GM18519 (cell line): ENCODE measurements at regions not wholly inside any gene's neighbourhood (a gene's known extent, or its start where the extent isn't known, plus 50 kb on each side); places are given as distances from the start of the nearest gene placed in this dataset.
"Not testable (repeated sequence)": the region's sequence is repeated elsewhere in the genome, so short reads cannot be mapped to it uniquely, and the experiment has no call there.

Source experiments
- ATAC-seq: cut with Tn5 transposase; IDR thresholded peaks from one replicate; pipeline ENCODE4 v1.9.1; 2021; ENCODE audit warnings: mild to moderate bottlenecking, moderate library complexity; ENCODE audit not compliant: unreplicated experiment, low FRiP score

- no peak for ATAC-seq
Observed at GRCh38 chr2:146429366-146429765, 1415.5 kb upstream of the ACVR2A start.

GRCh38 chr2:146417942-146418341 is 1426.9 kb upstream of the ACVR2A start:
- no peak for ATAC-seq

- no peak for ATAC-seq
Observed at GRCh38 chr2:146415291-146415690, 1429.5 kb upstream of the ACVR2A start.

- no peak for ATAC-seq
Observed at GRCh38 chr2:146414456-146414855, 1430.4 kb upstream of the ACVR2A start.

GRCh38 chr2:146413086-146413610 is 1431.7 kb upstream of the ACVR2A start:
- no peak for ATAC-seq

- ATAC-seq = no peak
Observed at GRCh38 chr2:146412625-146413024, 1432.2 kb upstream of the ACVR2A start.

- ATAC-seq = not testable (repeated sequence)
Observed at GRCh38 chr2:146405402-146406309, 1439.2 kb upstream of the ACVR2A start.

GRCh38 chr2:146403546-146404160 is 1441.2 kb upstream of the ACVR2A start:
- ATAC-seq = not testable (repeated sequence)

- no peak for ATAC-seq
Observed at GRCh38 chr2:146392631-146393030, 1452.2 kb upstream of the ACVR2A start.

GRCh38 chr2:146392186-146392585 is 1452.6 kb upstream of the ACVR2A start:
- ATAC-seq = no peak

- no peak for ATAC-seq
Observed at GRCh38 chr2:146388757-146389156, 1456.1 kb upstream of the ACVR2A start.

GRCh38 chr2:146386096-146386495 is 1458.7 kb upstream of the ACVR2A start:
- ATAC-seq = no peak

GRCh38 chr2:146385031-146385430 is 1459.8 kb upstream of the ACVR2A start:
- no peak for ATAC-seq

- ATAC-seq = no peak
Observed at GRCh38 chr2:146376511-146377064, 1468.2 kb upstream of the ACVR2A start.

GRCh38 chr2:146374505-146374904 is 1470.3 kb upstream of the ACVR2A start:
- no peak for ATAC-seq

GRCh38 chr2:146371364-146371763 is 1473.5 kb upstream of the ACVR2A start:
- not testable (repeated sequence) for ATAC-seq

- ATAC-seq = no peak
Observed at GRCh38 chr2:146370826-146371225, 1474.0 kb upstream of the ACVR2A start.

GRCh38 chr2:146366276-146366675 is 1478.6 kb upstream of the ACVR2A start:
- ATAC-seq = no peak

- no peak for ATAC-seq
Observed at GRCh38 chr2:146365041-146365440, 1479.8 kb upstream of the ACVR2A start.

GRCh38 chr2:146363731-146364130 is 1481.1 kb upstream of the ACVR2A start:
- ATAC-seq = no peak

GRCh38 chr2:146351689-146352088 is 1493.1 kb upstream of the ACVR2A start:
- ATAC-seq = no peak
